Astrocyte (in vitro differentiated cells and primary cell): ENCODE measurements at regions not wholly inside any gene's neighbourhood (a gene's known extent, or its start where the extent isn't known, plus 50 kb on each side); places are given as distances from the start of the nearest gene placed in this dataset.

Experiments used
- DNase-seq: peaks from one replicate; pipeline ENCODE4 v3.0.0-alpha.2; 2010; ENCODE audit warnings: low read depth
- FAIRE-seq: peaks from 2 replicates; lab custom pipeline; 2011; peaks lifted over from hg19 to GRCh38; lab: Jason Lieb, UNC
- H2AFZ ChIP-seq: 2 replicates; pipeline ENCODE4 v1.6.0; 2012; ENCODE audit warnings: low read depth, low read length, inconsistent platforms
- H3K27ac ChIP-seq: 2 replicates; pipeline ENCODE4 v1.5.1; 2011; ENCODE audit warnings: low read depth, low read length, inconsistent platforms
- H3K27me3 ChIP-seq: 2 replicates; pipeline ENCODE4 v1.6.0; 2011; ENCODE audit warnings: low read length, inconsistent platforms; ENCODE audit not compliant: insufficient read depth
- H3K36me3 ChIP-seq: 2 replicates; pipeline ENCODE4 v1.5.1; 2011; ENCODE audit warnings: low read length, inconsistent platforms; ENCODE audit not compliant: insufficient read depth
- H3K4me1 ChIP-seq: 2 replicates; pipeline ENCODE4 v1.5.1; 2011; ENCODE audit warnings: low read length, inconsistent platforms; ENCODE audit not compliant: insufficient read depth
- H3K4me2 ChIP-seq: 2 replicates; pipeline ENCODE4 v1.6.0; 2012; ENCODE audit warnings: low read length, inconsistent platforms
- H3K4me3 ChIP-seq: 2 replicates; pipeline ENCODE4 v1.5.1; 2011; ENCODE audit warnings: low read depth, mild to moderate bottlenecking, low read length, inconsistent platforms; ENCODE audit not compliant: insufficient read depth
- H3K79me2 ChIP-seq: 2 replicates; pipeline ENCODE4 v1.6.0; 2012; ENCODE audit warnings: mild to moderate bottlenecking, low read length, inconsistent platforms; ENCODE audit not compliant: insufficient read depth
- H3K9ac ChIP-seq: 2 replicates; pipeline ENCODE4 v1.6.0; 2012; ENCODE audit warnings: mild to moderate bottlenecking, low read length, inconsistent platforms
- H3K9me3 ChIP-seq: 2 replicates; pipeline ENCODE4 v1.5.1; 2012; ENCODE audit warnings: low read depth, mild to moderate bottlenecking, low read length, inconsistent platforms; ENCODE audit not compliant: insufficient read depth
- H4K20me1 ChIP-seq: 2 replicates; pipeline ENCODE4 v1.6.0; 2012; ENCODE audit warnings: low read length, inconsistent platforms; ENCODE audit not compliant: insufficient read depth
- H3K27ac Mint-ChIP-seq: one replicate; pipeline ENCODE4 v1.8.0; 2021; ENCODE audit warnings: mild to moderate bottlenecking, mixed read lengths; ENCODE audit not compliant: unreplicated experiment
- H3K27me3 Mint-ChIP-seq: one replicate; pipeline ENCODE4 v1.8.0; 2021; ENCODE audit warnings: low read depth, mixed read lengths; ENCODE audit not compliant: unreplicated experiment
- H3K36me3 Mint-ChIP-seq: one replicate; pipeline ENCODE4 v1.8.0; 2021; ENCODE audit warnings: low read depth, mixed read lengths; ENCODE audit not compliant: unreplicated experiment
- H3K4me1 Mint-ChIP-seq: one replicate; pipeline ENCODE4 v1.8.0; 2021; ENCODE audit warnings: low read depth, mixed read lengths; ENCODE audit not compliant: unreplicated experiment
- H3K4me3 Mint-ChIP-seq: one replicate; pipeline ENCODE4 v1.8.0; 2021; ENCODE audit warnings: mild to moderate bottlenecking, moderate library complexity, mixed read lengths; ENCODE audit not compliant: unreplicated experiment
- H3K9me3 Mint-ChIP-seq: one replicate; pipeline ENCODE4 v1.8.0; 2021; ENCODE audit warnings: mild to moderate bottlenecking, mixed read lengths; ENCODE audit not compliant: unreplicated experiment
- CTCF ChIP-seq: IDR thresholded peaks from 2 replicates; pipeline ENCODE4 v1.5.1; 2011; ENCODE audit warnings: low read depth, mild to moderate bottlenecking, inconsistent platforms, low read length, moderate library complexity; ENCODE audit not compliant: insufficient read depth
- EZH2 ChIP-seq: IDR thresholded peaks from 2 replicates; pipeline ENCODE4 v1.6.1; 2012; ENCODE audit warnings: mild to moderate bottlenecking, low read length, inconsistent platforms; ENCODE audit not compliant: insufficient read depth

- Histone ChIP-seq H3K9me3 (no peaks in the 10 kb centered on the region), H3K4me1 (no peaks in the 10 kb centered on the region), H2AFZ (no peak overlapping the region), H3K79me2 (no peaks in the 10 kb centered on the region), H3K4me2 (no peak overlapping the region), H3K9ac (no peak overlapping the region), H4K20me1 (no peaks in the 10 kb centered on the region), H3K36me3 (no peaks in the 10 kb centered on the region), H3K4me3 (no peak overlapping the region), H3K27ac (no peak overlapping the region), H3K27me3 (no peaks in the 10 kb centered on the region)
- TF ChIP-seq EZH2 (no peak), CTCF (no peak)
- H3K4me1 Mint-ChIP-seq: no peaks in the 10 kb centered on the region
- no peak overlapping the region for H3K4me3 Mint-ChIP-seq
- peaks cover 6% of the 10 kb centered on the region for H3K27me3 Mint-ChIP-seq
- DNase-seq: no peak
- H3K27ac Mint-ChIP-seq: no peak overlapping the region
- no peak for FAIRE-seq
- peaks cover 2% of the 10 kb centered on the region for H3K9me3 Mint-ChIP-seq
- no peaks in the 10 kb centered on the region for H3K36me3 Mint-ChIP-seq
These were observed 185.6 kb downstream of the INSC start for GRCh38 chr11:15300341-15300740.

GRCh38 chr11:15307619-15308024, 192.9 kb downstream of the INSC start:
- Mint-ChIP-seq H3K4me1 (no peaks in the 10 kb centered on the region), H3K9me3 (peaks cover 2% of the 10 kb centered on the region), H3K36me3 (no peaks in the 10 kb centered on the region), H3K4me3 (no peak overlapping the region), H3K27ac (no peak overlapping the region), H3K27me3 (peaks cover 2% of the 10 kb centered on the region)
- Histone ChIP-seq H3K27me3 (no peaks in the 10 kb centered on the region), H3K27ac (no peak overlapping the region), H3K9me3 (no peaks in the 10 kb centered on the region), H3K36me3 (no peaks in the 10 kb centered on the region), H3K4me3 (no peak overlapping the region), H3K4me1 (no peaks in the 10 kb centered on the region), H4K20me1 (no peaks in the 10 kb centered on the region), H3K4me2 (no peak overlapping the region), H3K9ac (no peak overlapping the region), H2AFZ (no peak overlapping the region), H3K79me2 (no peaks in the 10 kb centered on the region)
- no peak for DNase-seq
- no peak for FAIRE-seq
- no peak for TF ChIP-seq EZH2
- no peak for TF ChIP-seq CTCF

- Histone ChIP-seq H3K9ac (no peak overlapping the region), H3K27me3 (no peaks in the 10 kb centered on the region), H3K36me3 (no peaks in the 10 kb centered on the region), H3K4me3 (no peak overlapping the region), H2AFZ (no peak overlapping the region), H3K9me3 (no peaks in the 10 kb centered on the region), H3K27ac (no peak overlapping the region), H3K4me1 (no peaks in the 10 kb centered on the region), H3K79me2 (no peaks in the 10 kb centered on the region), H3K4me2 (no peak overlapping the region), H4K20me1 (no peaks in the 10 kb centered on the region)
- no peaks in the 10 kb centered on the region for H3K4me1 Mint-ChIP-seq
- no peak overlapping the region for H3K4me3 Mint-ChIP-seq
- H3K9me3 Mint-ChIP-seq: no peaks in the 10 kb centered on the region
- H3K27me3 Mint-ChIP-seq: peaks cover 2% of the 10 kb centered on the region
- no peaks in the 10 kb centered on the region for H3K36me3 Mint-ChIP-seq
- DNase-seq: no peak
- H3K27ac Mint-ChIP-seq: no peak overlapping the region
- no peak for FAIRE-seq
- TF ChIP-seq EZH2 (no peak), CTCF (no peak)
These were observed 194.1 kb downstream of the INSC start for GRCh38 chr11:15308840-15309239.
